ENCODE measurements at regions not wholly inside any gene's neighbourhood (a gene's known extent, or its start where the extent isn't known, plus 50 kb on each side); places are given as distances from the start of the nearest gene placed in this dataset.

GRCh38 chr12:85392508-85392907, 112.5 kb downstream of the ALX1 start:
- TF ChIP-seq, protein P1, sequence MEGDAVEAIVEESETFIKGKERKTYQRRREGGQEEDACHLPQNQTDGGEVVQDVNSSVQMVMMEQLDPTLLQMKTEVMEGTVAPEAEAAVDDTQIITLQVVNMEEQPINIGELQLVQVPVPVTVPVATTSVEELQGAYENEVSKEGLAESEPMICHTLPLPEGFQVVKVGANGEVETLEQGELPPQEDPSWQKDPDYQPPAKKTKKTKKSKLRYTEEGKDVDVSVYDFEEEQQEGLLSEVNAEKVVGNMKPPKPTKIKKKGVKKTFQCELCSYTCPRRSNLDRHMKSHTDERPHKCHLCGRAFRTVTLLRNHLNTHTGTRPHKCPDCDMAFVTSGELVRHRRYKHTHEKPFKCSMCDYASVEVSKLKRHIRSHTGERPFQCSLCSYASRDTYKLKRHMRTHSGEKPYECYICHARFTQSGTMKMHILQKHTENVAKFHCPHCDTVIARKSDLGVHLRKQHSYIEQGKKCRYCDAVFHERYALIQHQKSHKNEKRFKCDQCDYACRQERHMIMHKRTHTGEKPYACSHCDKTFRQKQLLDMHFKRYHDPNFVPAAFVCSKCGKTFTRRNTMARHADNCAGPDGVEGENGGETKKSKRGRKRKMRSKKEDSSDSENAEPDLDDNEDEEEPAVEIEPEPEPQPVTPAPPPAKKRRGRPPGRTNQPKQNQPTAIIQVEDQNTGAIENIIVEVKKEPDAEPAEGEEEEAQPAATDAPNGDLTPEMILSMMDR (IDR thresholded peaks at IDR 0.05) = no peak
- TF ChIP-seq POLR2A (IDR thresholded peaks at IDR 0.05) = no peak
